GM18505 (cell line): ENCODE measurements at regions not wholly inside any gene's neighbourhood (a gene's known extent, or its start where the extent isn't known, plus 50 kb on each side); places are given as distances from the start of the nearest gene placed in this dataset.

ENCODE experiments used
- ATAC-seq: cut with Tn5 transposase; IDR thresholded peaks from one replicate; pipeline ENCODE4 v1.9.1; 2021; ENCODE audit not compliant: unreplicated experiment
- POLR2A ChIP-seq: IDR thresholded peaks from 4 replicates; pipeline ENCODE4 v1.6.1; 2011; ENCODE audit warnings: borderline replicate concordance; ENCODE audit not compliant: insufficient read depth, insufficient read length; ENCODE audit errors: extremely low read depth

DNA sequence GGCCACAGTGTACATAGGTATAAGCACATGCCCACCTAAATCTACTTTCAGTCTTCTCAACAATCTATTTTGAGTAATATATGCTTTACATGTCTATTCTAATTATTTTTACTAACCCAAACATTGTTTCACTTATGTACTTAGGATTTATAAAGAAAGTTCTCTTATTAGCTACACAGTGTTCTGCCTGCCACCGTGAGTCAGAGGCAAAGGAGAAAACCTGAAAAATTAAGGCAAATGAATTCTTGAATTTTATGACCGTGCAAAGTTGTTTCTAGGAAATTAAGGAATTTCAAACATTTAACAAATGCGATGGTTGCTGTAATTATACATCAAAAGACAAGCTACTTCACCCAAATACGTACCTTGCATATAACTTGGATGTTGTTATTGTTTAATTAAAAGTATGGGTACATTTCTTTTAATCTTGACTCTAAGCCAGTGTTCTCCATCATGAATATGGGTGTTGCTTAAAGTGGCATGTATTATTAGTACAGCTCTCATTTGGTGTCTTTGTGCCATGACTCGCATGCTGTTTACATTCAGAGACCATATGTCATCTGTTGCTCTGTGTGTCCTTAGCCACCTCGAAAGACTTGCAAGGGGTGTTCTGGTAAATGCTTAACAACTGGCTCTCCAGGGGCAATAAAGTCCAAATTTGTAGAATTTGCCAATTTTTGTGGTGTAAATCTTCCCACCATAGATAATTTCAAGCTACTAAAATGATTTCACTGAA, 154.3 kb upstream of the FN1 start:
- no peak for TF ChIP-seq POLR2A
- ATAC-seq = no peak

DNA sequence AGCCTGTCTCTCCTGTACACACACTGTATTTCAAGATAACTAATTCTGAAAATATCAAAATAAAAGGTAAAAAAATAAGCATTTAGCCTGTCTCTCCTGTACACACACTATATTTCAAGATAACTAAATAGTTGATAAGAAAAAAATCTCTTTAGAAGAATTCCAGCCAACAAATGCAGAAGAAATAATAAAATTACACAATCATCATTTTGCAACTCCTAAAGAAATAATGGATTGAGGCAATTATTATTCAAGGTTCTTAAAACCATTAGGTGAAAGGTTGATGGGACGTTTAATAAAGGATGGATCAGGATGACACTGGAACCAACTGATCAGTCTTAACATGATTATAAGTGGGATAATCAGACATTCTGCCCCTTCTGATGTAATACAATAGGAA, 148.0 kb upstream of the FN1 start:
- ATAC-seq = no peak
- no peak for TF ChIP-seq POLR2A

DNA sequence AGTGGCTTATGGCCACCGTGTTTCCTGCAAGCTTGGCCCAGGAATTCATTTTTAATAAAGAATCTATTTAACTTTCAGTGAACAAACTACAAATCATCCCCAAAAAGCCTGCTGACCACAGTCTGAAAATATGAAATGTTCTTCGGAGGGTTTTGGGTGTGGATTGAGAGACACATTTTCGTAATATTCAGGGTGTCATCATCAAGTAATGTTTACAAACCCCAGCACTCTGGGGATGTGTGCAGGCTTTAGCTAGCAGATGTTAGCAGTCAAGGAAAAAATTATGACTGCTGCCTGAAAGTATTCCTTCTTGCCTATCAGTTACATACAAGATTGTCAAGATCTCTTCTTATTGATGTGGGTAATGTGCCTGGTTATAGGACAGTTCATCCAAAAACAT, 143.9 kb upstream of the FN1 start:
- no peak for ATAC-seq
- no peak for TF ChIP-seq POLR2A

DNA sequence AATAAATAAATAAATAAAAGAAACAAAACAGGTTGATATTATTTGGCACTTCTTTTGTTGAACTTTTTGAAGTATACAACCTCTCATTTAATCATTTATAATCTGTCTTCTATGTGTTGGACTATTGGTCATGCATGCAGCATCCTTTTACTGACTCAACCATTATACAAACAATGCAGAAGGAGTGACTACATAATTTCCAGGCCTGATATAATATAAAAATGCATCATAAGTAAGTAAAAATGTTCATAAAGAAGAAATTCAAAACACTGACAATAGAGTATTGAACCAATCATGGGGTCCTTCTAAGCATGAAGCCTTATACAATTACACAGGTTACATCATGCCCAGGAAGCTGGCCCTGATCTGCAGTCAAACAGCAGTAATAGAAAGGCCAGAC, 141.5 kb upstream of the FN1 start:
- ATAC-seq = no peak
- TF ChIP-seq POLR2A = no peak

DNA sequence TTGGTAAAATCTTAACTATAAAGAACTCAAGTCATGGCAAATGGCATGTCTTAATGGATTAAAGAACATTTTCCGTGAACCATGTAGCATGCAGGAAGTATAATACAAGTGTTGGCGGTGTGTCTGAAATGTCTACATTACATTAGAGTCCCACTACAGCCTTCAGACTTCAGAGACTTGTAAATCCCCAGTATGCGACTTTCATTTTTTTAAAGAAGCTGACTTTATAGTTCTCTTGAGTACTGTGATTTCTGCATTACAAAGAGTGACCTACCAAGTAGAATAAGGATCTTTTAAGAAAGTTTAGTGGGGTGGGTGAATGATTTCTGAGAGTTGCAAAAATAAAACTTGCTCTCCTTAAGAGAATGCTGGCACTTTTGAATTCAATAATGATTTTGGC, 140.7 kb upstream of the FN1 start:
- no peak for TF ChIP-seq POLR2A
- ATAC-seq = no peak

DNA sequence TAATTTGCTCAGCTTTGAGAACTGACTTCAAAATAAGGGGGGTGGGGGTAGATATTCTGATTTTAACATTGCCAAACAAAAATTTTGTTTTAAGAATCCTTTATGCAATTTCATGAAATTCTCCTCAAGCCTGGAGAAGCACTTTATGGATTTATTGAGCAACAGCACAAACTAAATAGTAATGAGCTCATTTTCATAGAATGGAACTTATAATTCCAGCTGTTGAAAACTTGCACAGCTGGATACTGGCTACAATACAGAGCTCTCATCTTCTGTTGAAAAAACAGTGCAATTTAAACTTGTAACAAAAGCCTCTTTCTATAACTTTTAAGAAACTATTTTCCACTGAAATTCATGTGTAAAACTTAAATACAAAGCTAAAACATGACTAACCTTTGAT, 137.6 kb upstream of the FN1 start:
- TF ChIP-seq POLR2A = no peak
- no peak for ATAC-seq

DNA sequence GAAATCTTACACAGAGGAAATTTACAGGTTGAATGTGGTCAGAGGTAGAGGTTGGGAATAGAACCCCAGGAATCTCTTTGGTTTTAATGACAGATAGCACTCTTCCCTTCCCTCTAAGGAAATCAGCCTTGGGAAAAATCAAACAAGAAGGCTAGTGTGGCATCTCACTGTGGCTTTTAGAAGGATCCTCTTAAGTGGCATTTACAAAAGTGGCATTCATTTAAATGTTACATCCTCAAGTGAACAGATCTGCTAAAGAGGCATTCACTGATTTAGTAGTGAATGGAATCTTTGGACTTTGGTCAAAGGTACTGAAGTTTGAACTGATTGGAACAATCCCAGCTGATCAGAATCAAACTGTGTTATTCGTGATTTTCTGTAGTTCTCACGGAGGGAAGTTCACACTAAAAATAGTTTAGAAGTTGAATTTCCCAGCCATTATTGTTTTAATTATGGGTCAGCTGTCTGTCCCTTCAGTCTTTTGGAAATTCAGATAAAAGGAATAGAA, 136.5 kb upstream of the FN1 start:
- no peak for TF ChIP-seq POLR2A
- ATAC-seq = no peak

DNA sequence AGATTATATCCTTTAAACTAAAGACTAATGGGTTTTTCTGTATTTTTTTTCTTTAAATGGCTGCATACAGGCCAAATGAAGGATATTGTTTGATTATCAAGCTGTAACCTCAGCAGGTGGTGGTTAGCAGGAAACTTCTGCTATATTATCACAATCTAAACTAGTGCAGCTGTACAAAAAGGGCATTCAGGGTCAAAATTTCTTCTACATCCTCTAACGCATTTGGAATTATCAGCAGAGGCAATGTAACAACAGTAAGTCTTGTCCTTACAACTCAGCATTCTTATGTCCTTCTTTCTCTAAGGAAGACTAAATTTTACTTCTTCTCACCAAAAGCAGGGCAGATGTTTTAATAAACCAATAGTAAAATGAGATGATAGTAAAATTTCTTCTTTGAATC, 135.8 kb upstream of the FN1 start:
- no peak for TF ChIP-seq POLR2A
- ATAC-seq = no peak

DNA sequence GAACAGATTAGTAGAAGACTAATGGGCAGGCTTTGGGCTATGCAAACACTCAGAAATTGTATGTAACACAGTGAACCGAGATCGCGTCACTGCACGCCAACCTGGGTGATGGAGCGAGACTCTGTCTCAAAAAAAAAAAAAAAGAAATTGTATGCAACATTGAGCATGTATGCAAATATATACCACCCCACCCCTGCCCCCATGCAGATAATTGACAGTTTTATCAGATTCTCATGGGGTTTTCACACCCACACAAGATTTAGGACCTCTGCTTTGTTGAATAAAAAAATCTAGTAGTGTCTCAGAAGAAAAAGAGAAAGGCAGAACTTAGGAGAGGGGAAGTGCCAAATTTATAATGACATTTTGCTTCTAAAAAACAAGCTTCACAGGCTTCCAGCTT, 131.6 kb upstream of the FN1 start:
- TF ChIP-seq POLR2A = no peak
- no peak for ATAC-seq

DNA sequence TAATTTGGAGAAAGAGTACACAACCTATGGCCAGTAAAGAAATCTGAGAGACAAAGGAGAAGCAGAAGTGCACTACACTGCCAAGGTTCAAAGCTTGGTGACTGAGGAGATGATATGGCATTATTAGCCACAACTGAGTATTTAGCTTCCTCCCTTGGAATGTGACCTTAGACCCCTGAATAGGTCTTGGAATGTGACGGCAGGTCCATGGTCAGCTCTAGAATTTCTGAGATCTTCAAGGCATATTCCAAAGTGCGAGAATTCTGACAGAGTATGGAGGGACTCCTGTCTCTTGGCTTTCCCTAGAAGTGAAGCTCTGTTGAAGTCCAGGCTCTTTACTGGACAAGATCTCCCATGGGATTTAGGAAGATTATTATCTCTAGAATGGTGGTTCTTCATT, 130.0 kb upstream of the FN1 start:
- ATAC-seq = no peak
- no peak for TF ChIP-seq POLR2A

DNA sequence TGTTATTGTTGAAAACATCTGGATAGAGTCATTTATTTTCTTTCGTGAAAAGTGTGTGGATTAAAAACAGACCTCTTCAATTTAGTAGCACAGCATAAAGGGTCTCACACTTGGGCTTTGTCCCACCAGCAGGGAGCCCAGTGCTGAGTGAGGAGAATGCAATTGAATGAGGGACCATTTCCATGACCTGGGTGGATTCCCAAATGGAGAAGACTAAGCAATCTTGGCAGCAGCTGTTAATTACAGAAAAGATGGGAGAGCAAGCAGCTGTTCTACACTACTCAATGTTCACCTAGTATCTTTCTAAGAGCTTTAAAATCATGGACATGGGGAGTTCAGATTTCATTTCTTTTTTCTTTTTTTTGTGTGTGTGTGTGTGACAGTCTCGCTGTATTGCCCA, 121.8 kb upstream of the FN1 start:
- TF ChIP-seq POLR2A = no peak
- ATAC-seq = no peak

DNA sequence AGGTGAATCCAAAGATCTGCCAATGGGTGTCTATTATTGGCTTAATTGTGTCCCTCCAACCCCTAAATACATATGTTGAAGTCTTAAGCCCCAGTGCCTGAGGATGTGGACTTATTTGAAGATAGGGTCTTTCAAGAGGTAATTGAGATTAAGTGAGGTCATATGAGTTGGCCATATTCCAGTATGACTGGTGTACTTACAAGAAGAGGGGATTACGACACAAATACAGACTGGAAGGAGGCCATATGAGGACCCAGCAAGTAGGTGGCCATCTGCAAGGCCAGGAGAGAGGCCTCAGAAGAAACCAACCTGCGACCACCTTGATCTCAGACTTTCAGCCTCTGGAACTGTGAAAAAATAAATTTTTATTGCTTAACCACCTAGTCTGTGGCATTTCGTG, 121.1 kb upstream of the FN1 start:
- ATAC-seq = no peak
- no peak for TF ChIP-seq POLR2A

DNA sequence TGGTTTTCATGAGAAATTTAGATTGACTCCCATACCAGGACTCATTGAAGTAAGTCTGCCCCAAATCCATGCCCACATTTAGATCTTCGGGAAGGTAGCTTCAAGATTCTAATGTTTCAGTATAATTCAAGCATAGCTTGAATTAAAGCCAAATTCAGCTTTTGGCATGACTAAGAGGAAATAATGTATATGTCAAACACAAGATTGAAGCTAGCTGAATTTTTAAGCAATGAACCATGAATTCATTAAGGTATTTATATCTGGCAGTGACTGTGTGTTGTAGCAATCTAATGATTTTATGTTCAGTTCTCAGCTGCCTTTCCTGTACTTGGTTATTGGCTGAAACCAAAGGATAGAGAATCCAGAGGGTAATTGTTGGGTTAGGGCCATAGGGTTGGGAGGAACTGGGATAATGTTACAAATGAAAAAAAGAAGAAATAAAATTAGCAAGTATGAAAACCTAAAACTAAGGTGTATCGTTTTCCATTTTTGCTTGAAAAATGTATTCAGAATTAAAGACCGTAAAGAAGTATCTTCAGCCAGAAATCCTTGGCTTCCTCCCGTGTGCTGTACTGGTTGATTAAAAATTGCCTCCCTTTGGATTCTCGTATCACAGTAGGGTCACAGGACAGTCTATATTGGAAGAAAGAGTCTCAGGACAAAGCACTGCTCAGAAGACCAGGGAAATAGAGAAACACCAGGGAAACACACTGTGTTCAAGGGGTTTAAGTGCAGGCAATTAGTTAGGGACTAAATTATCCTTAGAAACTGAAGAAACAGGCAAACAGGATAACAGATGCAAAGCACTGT, 119.0 kb upstream of the FN1 start:
- TF ChIP-seq POLR2A = no peak
- ATAC-seq = no peak

DNA sequence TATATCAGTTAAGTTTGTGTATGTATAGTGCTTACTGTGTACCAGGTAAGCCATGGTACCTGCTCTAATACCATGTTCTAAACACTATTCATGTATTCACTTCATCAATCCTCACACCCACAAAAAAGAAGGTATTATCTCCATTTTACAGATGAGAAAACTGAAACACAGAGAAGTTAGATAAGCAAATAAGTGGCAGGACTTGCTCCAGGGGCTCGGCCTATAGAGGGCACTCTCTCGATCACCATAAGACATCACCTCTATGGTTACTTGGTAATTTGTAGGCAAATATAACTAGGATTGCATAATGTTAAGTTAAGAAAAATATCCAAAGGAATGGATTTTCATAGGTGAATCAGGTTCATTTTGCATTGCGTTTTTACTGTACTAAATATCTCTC, 118.1 kb upstream of the FN1 start:
- no peak for ATAC-seq
- TF ChIP-seq POLR2A = no peak

DNA sequence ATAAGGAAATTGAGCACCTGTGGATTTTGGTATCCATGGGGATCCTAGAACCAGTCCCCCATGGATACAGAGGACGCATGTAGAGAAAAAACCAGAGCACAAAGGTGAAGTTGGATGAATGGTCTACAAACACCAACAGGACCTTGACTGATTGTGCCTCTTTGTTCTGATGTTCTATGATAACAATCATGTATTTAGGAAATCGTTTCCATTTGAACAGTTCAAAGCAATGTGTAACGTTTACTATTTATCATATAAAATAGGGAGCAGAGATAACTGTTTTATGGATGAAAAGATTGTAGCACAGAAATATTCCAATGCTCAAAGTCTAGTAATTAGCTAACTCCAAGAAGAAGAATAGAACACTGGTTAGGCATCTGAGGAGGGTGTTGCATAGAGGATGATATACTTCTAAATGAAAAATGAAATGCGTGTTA, 116.3 kb upstream of the FN1 start:
- no peak for ATAC-seq

DNA sequence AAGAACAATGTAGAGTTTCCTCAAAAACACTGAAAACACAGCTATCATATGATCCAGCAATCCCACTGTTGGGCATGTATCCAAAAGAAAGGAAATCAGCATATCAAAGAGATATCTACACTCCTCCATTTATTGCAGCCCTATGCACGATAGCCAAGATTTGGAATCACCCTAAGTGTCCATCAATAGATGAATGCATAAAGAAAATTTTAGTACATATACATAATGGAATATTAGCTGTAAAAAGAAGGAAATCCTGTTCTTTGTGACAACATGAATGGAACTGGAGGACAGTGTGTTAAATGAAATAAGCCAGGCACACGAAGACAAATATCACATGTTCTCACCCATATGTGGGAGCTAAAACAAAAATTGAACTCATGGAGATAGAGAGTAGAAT, 114.5 kb upstream of the FN1 start:
- TF ChIP-seq POLR2A = no peak
- no peak for ATAC-seq

More for the DNA sequence above, 116.3 kb upstream of the FN1 start:
- no peak for TF ChIP-seq POLR2A
